Choroid plexus epithelial cell (primary cell): ENCODE measurements at regions not wholly inside any gene's neighbourhood (a gene's known extent, or its start where the extent isn't known, plus 50 kb on each side); places are given as distances from the start of the nearest gene placed in this dataset.

ENCODE experiments used
- DNase-seq: peaks from one replicate; pipeline ENCODE4 v3.0.0-alpha.2; 2010; ENCODE audit warnings: low read depth
- H3K4me3 ChIP-seq: 2 replicates; pipeline ENCODE4 v1.5.1; 2011; ENCODE audit warnings: low read depth, mild to moderate bottlenecking, control low read depth, low read length, moderate library complexity
- TF ChIP-seq, protein P1 (sequence below): conservative IDR thresholded peaks from 2 replicates; pipeline ENCODE4 v1.5.1; 2011; ENCODE audit warnings: low read depth, mild to moderate bottlenecking, control low read depth, inconsistent platforms, low read length, moderate library complexity

DNA sequence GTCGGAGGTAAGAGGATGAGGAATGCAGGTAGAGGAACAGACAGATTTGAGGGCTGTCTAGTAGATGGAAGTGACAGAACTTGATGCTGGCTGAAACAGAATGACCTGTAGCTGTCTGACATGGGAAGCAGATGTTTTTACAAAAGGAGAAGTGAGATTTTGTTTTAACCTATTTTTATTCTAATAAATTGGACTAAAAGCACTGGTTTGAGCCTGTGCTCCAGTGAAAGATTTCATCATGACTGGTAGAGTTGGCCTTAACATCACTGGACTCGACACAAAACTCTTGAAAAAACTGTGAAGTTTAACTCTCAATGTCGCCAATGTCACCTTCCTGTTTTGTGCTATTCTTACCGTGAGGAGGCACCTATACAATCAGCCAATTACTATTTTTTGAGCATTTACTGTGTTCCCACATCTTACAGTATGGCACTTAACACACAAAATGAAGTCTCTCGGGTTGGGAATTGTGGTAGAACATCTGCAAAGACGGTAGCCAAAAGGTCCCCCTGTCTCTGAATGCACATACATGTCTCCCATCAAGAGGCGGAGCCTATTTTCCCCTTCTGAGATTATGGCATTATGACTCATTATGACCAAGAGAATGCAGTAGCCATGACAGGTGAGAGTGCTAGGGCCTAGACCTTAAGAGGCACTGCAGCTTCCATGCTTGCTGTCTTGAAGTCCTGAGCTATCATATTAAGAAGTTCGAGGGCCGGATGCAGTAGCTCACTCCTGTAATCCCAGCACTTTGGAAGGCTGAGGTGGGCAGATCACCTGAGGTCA is 93.2 kb downstream of the FOXF2 start:
- H3K4me3 ChIP-seq = no peak overlapping the region
- no peak for DNase-seq
- TF ChIP-seq, protein P1, sequence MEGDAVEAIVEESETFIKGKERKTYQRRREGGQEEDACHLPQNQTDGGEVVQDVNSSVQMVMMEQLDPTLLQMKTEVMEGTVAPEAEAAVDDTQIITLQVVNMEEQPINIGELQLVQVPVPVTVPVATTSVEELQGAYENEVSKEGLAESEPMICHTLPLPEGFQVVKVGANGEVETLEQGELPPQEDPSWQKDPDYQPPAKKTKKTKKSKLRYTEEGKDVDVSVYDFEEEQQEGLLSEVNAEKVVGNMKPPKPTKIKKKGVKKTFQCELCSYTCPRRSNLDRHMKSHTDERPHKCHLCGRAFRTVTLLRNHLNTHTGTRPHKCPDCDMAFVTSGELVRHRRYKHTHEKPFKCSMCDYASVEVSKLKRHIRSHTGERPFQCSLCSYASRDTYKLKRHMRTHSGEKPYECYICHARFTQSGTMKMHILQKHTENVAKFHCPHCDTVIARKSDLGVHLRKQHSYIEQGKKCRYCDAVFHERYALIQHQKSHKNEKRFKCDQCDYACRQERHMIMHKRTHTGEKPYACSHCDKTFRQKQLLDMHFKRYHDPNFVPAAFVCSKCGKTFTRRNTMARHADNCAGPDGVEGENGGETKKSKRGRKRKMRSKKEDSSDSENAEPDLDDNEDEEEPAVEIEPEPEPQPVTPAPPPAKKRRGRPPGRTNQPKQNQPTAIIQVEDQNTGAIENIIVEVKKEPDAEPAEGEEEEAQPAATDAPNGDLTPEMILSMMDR = no peak

DNA sequence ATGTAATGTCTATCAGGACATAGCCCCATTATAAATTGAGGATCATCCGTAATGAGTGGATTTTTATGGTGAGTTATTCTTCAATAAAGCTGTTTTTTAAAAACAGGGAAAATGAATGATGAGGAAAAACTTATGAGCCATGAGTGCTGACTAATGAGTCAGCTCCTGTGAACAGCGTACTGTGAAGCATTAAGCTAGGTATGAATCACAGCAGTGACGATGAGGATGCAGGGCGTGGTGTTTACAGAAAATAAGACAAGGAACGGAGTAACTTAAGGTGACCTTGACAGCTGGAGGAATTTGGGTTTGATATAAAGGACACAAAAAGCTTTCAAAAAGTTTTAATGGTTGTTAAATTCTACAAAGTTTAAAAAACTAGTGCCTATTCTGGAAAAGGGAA is 96.3 kb downstream of the FOXF2 start:
- peak; percentile 90 for DNase-seq
- no peak overlapping the region for H3K4me3 ChIP-seq
- TF ChIP-seq, protein P1 = no peak

DNA sequence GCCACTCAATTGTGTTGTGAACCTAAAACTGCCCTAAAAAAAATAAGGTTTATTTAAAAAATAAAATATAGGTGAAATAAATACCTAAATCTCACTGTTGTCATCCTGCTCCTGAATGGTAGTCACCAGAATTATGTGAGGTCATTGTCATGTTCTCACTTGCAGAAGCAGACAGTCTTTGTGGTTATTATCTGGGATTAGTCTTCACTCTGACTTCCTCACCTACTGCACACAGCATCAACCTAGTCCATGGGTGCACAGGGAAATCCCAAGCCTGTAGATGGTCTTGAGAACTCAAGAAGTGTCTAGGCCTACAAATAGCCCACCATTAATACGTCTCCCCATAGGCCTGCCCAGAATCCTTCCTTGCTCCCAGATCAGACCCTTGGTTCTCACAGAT is 97.0 kb downstream of the FOXF2 start:
- TF ChIP-seq, protein P1 = no peak
- no peak for DNase-seq

DNA sequence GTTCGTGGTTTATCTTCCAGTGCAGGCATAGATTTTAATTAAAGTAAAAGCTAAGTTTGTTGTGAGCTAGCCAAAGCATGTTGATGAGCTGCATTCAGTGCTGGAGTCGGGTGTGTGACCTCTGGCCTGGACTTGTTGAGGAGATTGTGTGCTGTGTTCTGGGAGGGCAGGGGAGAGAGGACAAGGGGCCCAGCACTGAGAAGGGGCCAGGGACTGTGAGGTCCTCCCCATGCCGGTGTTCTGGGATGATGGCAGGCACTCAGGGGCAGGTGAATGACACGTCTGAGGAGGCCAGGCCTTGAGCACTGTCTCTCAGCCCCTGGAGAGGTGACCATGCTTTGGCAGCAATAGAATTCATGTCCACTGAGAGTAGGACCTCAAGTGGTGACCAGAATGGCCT is 97.9 kb downstream of the FOXF2 start:
- H3K4me3 ChIP-seq = no peak overlapping the region
- TF ChIP-seq, protein P1 = no peak
- no peak for DNase-seq

More for the DNA sequence above, 97.0 kb downstream of the FOXF2 start:
- H3K4me3 ChIP-seq = no peak overlapping the region

DNA sequence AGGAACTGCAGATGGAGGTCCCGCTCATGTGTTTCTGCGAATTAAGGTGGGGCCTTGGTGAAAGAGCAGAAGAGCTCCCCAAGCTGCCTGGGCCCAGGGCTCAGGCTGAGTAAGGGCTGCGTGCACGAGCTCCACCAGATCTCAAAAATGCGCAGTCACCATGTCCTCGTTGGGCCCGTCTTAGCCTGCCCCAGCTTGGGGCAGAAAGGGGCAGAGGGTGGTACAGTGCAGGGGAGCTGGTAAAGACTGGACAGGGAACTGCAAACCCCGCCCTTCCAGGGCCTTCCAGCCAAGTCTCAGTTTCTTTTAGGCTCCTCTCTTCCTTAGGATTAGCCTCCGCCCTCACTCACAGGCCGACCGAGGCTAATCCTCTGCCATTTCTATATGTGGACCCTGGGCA is 101.6 kb downstream of the FOXF2 start:
- no peak overlapping the region for H3K4me3 ChIP-seq
- DNase-seq = no peak
- TF ChIP-seq, protein P1 = no peak

DNA sequence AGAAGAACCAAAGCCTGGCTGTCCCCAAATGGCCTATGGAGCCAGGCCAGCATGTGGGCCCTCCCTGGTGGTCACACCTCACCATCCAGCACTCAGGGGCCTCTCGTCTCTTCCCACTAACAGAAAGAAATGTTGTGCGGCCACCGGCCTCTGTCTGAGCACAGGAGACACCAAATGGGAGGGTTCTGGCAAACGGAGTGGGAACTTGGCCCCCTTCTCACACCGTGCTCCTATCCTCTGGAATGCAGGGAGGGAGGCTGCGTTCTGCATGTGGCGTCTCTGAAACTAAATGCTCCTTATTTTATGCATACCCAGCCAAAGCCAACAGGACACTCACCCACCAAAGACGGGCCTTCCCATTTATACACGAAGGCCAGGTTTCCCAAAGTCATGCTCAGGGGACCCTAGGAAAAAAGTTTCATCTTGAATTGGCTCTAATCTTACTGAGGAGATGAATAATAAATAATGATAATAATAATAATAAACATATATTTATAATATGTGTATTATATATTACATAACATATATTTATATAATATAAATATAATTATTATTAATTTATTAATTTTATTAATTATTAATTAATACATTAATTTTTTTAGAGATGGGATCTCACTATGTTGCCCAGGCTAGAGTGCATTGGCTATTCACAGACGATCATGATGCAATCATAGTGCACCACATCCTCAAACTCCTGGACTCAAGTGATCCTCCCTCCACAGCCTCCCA is 102.4 kb downstream of the FOXF2 start:
- no peak overlapping the region for H3K4me3 ChIP-seq
- TF ChIP-seq, protein P1 = no peak
- no peak for DNase-seq
